Brain microvascular endothelial cell (primary cell): ENCODE measurements at regions not wholly inside any gene's neighbourhood (a gene's known extent, or its start where the extent isn't known, plus 50 kb on each side); places are given as distances from the start of the nearest gene placed in this dataset.

Source experiments
- DNase-seq: peaks from one replicate; pipeline ENCODE4 v3.0.0-alpha.2; 2020
- H3K27ac ChIP-seq: fragments of 250-450 bp; sonication (Bioruptor Pico); 2 replicates; pipeline ENCODE4 v1.5.1; 2020; ENCODE audit warnings: mild to moderate bottlenecking, moderate library complexity
- H3K27me3 ChIP-seq: fragments of 250-450 bp; sonication (Bioruptor Pico); replicated peaks from 2 replicates; pipeline ENCODE4 v1.5.1; 2020; ENCODE audit warnings: mild to moderate bottlenecking
- H3K36me3 ChIP-seq: fragments of 250-450 bp; sonication (Bioruptor Pico); replicated peaks from 2 replicates; pipeline ENCODE4 v1.5.1; 2020; ENCODE audit warnings: mild to moderate bottlenecking
- H3K4me3 ChIP-seq: 2 replicates; pipeline ENCODE4 v1.5.1; 2011; ENCODE audit warnings: low read depth, mild to moderate bottlenecking, control low read depth, low read length, moderate library complexity
- in situ Hi-C: cut with HindIII; loops from 2 replicates; pipeline ENCODE4 v1.10.0; 2017; ENCODE audit warnings: low sequenced_read_pairs, low pct_ligation_motif_present
- TF ChIP-seq, protein P1 (sequence below): IDR thresholded peaks from 2 replicates; pipeline ENCODE4 v1.5.1; 2011; ENCODE audit warnings: low read depth, mild to moderate bottlenecking, moderate library complexity, low read length, control low read depth, inconsistent platforms; ENCODE audit errors: missing control alignments

- Histone ChIP-seq H3K4me3 (no peak overlapping the region), H3K27ac (no peak overlapping the region), H3K36me3 (no peaks in the 10 kb centered on the region), H3K27me3 (no peaks in the 10 kb centered on the region)
- no peak for DNase-seq
- in situ Hi-C loops, result no loop called here
- TF ChIP-seq, protein P1, sequence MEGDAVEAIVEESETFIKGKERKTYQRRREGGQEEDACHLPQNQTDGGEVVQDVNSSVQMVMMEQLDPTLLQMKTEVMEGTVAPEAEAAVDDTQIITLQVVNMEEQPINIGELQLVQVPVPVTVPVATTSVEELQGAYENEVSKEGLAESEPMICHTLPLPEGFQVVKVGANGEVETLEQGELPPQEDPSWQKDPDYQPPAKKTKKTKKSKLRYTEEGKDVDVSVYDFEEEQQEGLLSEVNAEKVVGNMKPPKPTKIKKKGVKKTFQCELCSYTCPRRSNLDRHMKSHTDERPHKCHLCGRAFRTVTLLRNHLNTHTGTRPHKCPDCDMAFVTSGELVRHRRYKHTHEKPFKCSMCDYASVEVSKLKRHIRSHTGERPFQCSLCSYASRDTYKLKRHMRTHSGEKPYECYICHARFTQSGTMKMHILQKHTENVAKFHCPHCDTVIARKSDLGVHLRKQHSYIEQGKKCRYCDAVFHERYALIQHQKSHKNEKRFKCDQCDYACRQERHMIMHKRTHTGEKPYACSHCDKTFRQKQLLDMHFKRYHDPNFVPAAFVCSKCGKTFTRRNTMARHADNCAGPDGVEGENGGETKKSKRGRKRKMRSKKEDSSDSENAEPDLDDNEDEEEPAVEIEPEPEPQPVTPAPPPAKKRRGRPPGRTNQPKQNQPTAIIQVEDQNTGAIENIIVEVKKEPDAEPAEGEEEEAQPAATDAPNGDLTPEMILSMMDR, result no peak
These were observed 73.9 kb downstream of the TEX29 start for GRCh38 chr13:111394211-111394922.

- TF ChIP-seq, protein P1, result no peak
- no peak overlapping the region for H3K4me3 ChIP-seq
- no peaks in the 10 kb centered on the region for H3K27me3 ChIP-seq
- no peak overlapping the region for H3K27ac ChIP-seq
- H3K36me3 ChIP-seq, result no peaks in the 10 kb centered on the region
- no peak for DNase-seq
- in situ Hi-C loops, result no loop called here
These were observed 75.3 kb downstream of the TEX29 start for GRCh38 chr13:111395511-111396393.

DNA sequence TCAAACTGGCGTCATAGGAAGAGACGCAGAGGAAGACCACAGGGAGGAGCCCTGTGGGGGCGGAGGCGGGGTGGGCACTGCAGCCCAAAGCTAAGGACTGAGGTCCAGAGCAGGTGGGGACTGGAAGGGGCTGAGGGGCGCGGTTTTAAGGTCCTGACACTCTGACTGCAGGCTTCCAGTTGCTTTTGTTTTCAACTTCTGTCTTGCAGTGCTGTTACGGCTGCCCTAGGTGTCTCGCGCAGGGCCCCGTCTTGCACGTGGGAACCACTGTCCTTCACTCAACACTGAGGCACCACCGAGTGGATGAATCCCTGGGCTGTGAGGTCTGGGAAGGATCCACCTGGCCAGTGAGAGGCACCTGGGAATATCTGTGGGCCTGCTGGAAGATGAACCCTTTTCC is 76.0 kb downstream of the TEX29 start:
- no peak overlapping the region for H3K27ac ChIP-seq
- no peak overlapping the region for H3K4me3 ChIP-seq
- TF ChIP-seq, protein P1, result no peak
- H3K36me3 ChIP-seq, result no peaks in the 10 kb centered on the region
- no peaks in the 10 kb centered on the region for H3K27me3 ChIP-seq
- DNase-seq, result no peak
- in situ Hi-C loops, result no loop called here

DNA sequence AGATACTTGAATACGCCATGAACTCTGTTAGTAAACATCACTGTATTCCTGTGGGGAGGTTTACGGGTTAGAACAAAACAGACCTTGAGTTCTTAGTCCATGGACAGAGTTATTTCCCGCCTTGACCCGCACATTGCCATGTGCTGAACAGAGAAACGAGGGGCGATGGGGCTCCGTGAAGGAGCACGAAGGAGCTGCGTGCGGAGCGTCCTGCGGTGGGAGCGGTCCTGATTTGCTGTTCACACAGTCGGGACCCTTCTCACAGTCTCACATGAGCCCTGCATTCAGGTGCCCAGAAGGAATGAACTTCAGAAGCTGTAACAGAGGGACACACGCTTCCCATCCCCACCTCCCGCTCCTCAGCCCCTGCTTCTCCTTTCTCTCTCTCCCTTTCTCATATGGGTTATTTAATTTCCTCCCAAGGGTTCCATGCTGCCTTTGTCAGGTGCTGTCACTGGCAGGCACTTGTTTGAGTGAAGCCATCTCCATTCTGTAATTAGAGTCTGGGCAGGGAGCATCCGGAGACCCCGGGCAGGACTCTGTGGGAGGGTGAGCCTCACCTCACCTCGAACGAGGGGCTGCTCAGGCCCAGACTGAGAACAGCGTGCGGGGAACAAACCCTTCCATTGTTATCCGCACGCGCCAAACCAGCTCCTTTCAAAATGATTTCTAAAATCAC is 76.9 kb downstream of the TEX29 start:
- in situ Hi-C loops, result no loop called here
- no peak for DNase-seq
- TF ChIP-seq, protein P1, result no peak
- Histone ChIP-seq H3K27ac (no peak overlapping the region), H3K36me3 (no peaks in the 10 kb centered on the region), H3K27me3 (no peaks in the 10 kb centered on the region), H3K4me3 (no peak overlapping the region)

GRCh38 chr13:111398196-111398595 is 77.8 kb downstream of the TEX29 start:
- Histone ChIP-seq H3K27ac (no peak overlapping the region), H3K4me3 (no peak overlapping the region), H3K27me3 (no peaks in the 10 kb centered on the region), H3K36me3 (no peaks in the 10 kb centered on the region)
- no peak for DNase-seq
- in situ Hi-C loops, result no loop called here
- TF ChIP-seq, protein P1, result no peak
